Nephron (organoid): ENCODE measurements at regions not wholly inside any gene's neighbourhood (a gene's known extent, or its start where the extent isn't known, plus 50 kb on each side); places are given as distances from the start of the nearest gene placed in this dataset.

Experiments
- H3K27ac Mint-ChIP-seq, 3 experiments: 2 replicates each; pipeline ENCODE4 v1.8.0; 2020; ENCODE audit warnings: mixed read lengths in 3 of 3, mild to moderate bottlenecking in 2 of 3, moderate library complexity in 1 of 3
- H3K27me3 Mint-ChIP-seq: 2 replicates; pipeline ENCODE4 v1.8.0; 2021; ENCODE audit warnings: low read depth, mild to moderate bottlenecking, moderate library complexity, mixed read lengths
- H3K36me3 Mint-ChIP-seq: 2 replicates; pipeline ENCODE4 v1.8.0; 2020; ENCODE audit warnings: low read depth, mixed read lengths
- H3K4me1 Mint-ChIP-seq: 2 replicates; pipeline ENCODE4 v1.8.0; 2020; ENCODE audit warnings: mixed read lengths
- H3K4me3 Mint-ChIP-seq, 3 experiments: 2 replicates each; pipeline ENCODE4 v1.8.0; 2020; ENCODE audit warnings: mild to moderate bottlenecking in 3 of 3, mixed read lengths in 3 of 3, moderate library complexity in 2 of 3
- H3K9me3 Mint-ChIP-seq: 2 replicates; pipeline ENCODE4 v1.8.0; 2020; ENCODE audit warnings: mixed read lengths
- CTCF ChIP-seq, 3 experiments: fragments of 200-600 bp; sonication (generic); IDR thresholded peaks; one replicate each; pipeline ENCODE4 v1.5.0; 2021; ENCODE audit warnings: antibody characterized with exemption in 3 of 3; ENCODE audit not compliant: unreplicated experiment in 3 of 3

GRCh38 chr7:35998481-35998880 is 154.6 kb upstream of the EEPD1 start:
- H3K4me1 Mint-ChIP-seq = no peaks in the 10 kb centered on the region
- no peak for TF ChIP-seq CTCF (IDR thresholded peaks at IDR 0.05; ENCODE audit: unreplicated experiment in 3 of 3)
- no peak overlapping the region for H3K4me3 Mint-ChIP-seq
- H3K36me3 Mint-ChIP-seq = no peaks in the 10 kb centered on the region
- H3K27ac Mint-ChIP-seq = no peak overlapping the region
- peaks cover 2% of the 10 kb centered on the region for H3K9me3 Mint-ChIP-seq
- H3K27me3 Mint-ChIP-seq = no peaks in the 10 kb centered on the region

DNA sequence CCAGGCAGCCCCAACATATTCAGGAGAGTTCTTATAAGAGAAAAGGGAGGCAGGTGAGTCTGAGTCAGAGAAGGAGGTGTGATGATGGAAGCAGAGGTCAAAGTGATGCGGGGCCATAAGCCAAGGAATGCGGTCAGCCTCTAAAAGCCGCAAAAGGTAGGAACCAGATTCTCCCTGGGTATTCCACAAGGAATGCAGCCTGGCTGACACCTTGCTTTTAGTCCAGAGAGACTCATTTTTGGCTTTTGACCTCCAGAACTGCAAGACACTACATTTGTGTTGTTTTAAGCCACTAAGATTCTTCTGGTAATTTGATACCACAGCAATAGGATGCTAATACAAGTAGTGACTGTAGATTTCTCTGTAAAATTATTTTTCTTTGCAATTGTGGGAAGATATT is 151.5 kb upstream of the EEPD1 start:
- peaks cover 4% of the 10 kb centered on the region for H3K27me3 Mint-ChIP-seq
- H3K4me3 Mint-ChIP-seq = no peak overlapping the region
- TF ChIP-seq CTCF (IDR thresholded peaks at IDR 0.05; ENCODE audit: unreplicated experiment in 3 of 3) = no peak
- H3K4me1 Mint-ChIP-seq = peaks cover 4% of the 10 kb centered on the region
- peaks cover 2% of the 10 kb centered on the region for H3K9me3 Mint-ChIP-seq
- no peak overlapping the region for H3K27ac Mint-ChIP-seq
- no peaks in the 10 kb centered on the region for H3K36me3 Mint-ChIP-seq

DNA sequence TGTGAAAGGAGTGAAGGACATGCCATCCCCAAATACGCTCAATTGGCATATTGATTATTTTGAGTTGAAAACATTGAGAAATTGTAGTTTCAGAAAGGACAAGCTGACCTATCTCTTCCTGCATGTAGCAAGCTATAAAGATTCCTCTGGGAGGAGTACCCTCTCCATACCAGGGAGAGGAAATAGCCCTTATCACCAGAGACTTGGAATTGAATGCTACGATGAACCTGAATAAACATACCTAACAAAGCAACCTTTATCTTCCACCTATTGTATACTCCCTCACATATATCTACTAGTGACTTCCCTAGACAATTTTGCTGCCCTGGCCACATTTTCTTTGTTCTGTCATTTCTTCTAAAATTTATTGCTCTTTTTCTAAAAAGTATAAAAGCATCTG is 150.2 kb upstream of the EEPD1 start:
- H3K4me3 Mint-ChIP-seq = no peak overlapping the region

DNA sequence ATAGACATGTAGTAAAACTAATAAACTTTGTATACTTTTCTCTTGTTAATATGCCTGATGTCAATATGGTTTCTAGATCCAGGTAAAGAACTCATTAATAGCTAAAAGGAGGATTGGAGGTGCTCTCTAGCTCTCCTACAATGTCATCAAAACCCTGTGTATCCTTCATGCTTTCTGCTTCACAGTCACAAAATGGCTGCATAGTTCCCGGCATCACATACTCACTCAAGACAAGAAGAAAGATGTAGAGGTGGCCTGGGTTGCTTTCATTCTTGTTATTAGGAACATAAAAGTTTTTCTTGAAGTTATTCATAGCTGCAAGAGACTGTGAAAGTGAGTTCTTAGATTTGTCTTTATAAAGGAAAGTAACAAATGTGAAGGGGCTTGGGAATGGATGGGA is 149.7 kb upstream of the EEPD1 start:
- H3K4me3 Mint-ChIP-seq = no peak overlapping the region
- TF ChIP-seq CTCF (IDR thresholded peaks at IDR 0.05; ENCODE audit: unreplicated experiment in 3 of 3) = no peak
- H3K36me3 Mint-ChIP-seq = no peaks in the 10 kb centered on the region
- H3K4me1 Mint-ChIP-seq = peaks cover 11% of the 10 kb centered on the region
- H3K27ac Mint-ChIP-seq = no peak overlapping the region
- H3K9me3 Mint-ChIP-seq = peaks cover 2% of the 10 kb centered on the region
- H3K27me3 Mint-ChIP-seq = peaks cover 4% of the 10 kb centered on the region

More for the DNA sequence above, 150.2 kb upstream of the EEPD1 start:
- peaks cover 2% of the 10 kb centered on the region for H3K9me3 Mint-ChIP-seq
- peaks cover 11% of the 10 kb centered on the region for H3K4me1 Mint-ChIP-seq
- H3K27me3 Mint-ChIP-seq = peaks cover 4% of the 10 kb centered on the region
- H3K27ac Mint-ChIP-seq = no peak overlapping the region
- no peak for TF ChIP-seq CTCF (IDR thresholded peaks at IDR 0.05; ENCODE audit: unreplicated experiment in 3 of 3)
- no peaks in the 10 kb centered on the region for H3K36me3 Mint-ChIP-seq

- no peak for TF ChIP-seq CTCF (IDR thresholded peaks at IDR 0.05; ENCODE audit: unreplicated experiment in 3 of 3)
- Mint-ChIP-seq H3K27ac (no peak overlapping the region), H3K36me3 (no peaks in the 10 kb centered on the region), H3K9me3 (peaks cover 2% of the 10 kb centered on the region), H3K27me3 (peaks cover 4% of the 10 kb centered on the region), H3K4me1 (peaks cover 11% of the 10 kb centered on the region), H3K4me3 (no peak overlapping the region)
Observed at GRCh38 chr7:36005293-36005692, 147.8 kb upstream of the EEPD1 start.

DNA sequence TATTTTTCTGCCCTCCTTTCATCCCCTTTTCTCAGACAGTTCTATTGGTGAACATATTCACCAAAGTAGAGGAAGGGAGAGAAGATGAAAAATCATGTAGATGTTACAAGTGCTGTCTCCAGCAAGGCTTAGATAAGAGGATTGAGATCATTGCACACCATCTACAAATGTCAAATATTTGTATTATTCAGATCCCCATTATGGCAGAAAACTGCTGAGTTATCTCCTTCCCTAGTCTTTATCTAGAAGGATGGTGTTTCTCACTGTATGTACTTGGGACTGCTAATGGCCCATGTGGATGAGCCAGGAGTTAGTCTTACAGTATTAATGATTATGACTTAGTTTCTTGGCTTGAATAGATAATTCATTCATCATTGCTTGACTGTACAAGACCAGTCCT is 147.2 kb upstream of the EEPD1 start:
- no peak overlapping the region for H3K4me3 Mint-ChIP-seq
- H3K27me3 Mint-ChIP-seq = peaks cover 4% of the 10 kb centered on the region
- no peaks in the 10 kb centered on the region for H3K36me3 Mint-ChIP-seq
- H3K9me3 Mint-ChIP-seq = peaks cover 2% of the 10 kb centered on the region
- no peak for TF ChIP-seq CTCF (IDR thresholded peaks at IDR 0.05; ENCODE audit: unreplicated experiment in 3 of 3)
- H3K4me1 Mint-ChIP-seq = peaks cover 14% of the 10 kb centered on the region
- H3K27ac Mint-ChIP-seq = no peak overlapping the region
